WERI-Rb-1 (cell line): ENCODE measurements at regions not wholly inside any gene's neighbourhood (a gene's known extent, or its start where the extent isn't known, plus 50 kb on each side); places are given as distances from the start of the nearest gene placed in this dataset.

Experiments used
- DNase-seq: peaks from one replicate; pipeline ENCODE4 v3.0.0-alpha.2; 2020
- H3K27ac ChIP-seq: fragments of 250-450 bp; sonication (Bioruptor Pico); 2 replicates; pipeline ENCODE4 v1.5.1; 2020; ENCODE audit warnings: mild to moderate bottlenecking, moderate library complexity
- H3K27me3 ChIP-seq: fragments of 250-450 bp; sonication (Bioruptor Pico); 2 replicates; pipeline ENCODE4 v1.5.1; 2021; ENCODE audit warnings: mild to moderate bottlenecking, low read depth, moderate library complexity; ENCODE audit not compliant: insufficient read depth, severe bottlenecking
- H3K36me3 ChIP-seq: fragments of 250-450 bp; sonication (Bioruptor Pico); 2 replicates; pipeline ENCODE4 v1.5.1; 2020; ENCODE audit warnings: mild to moderate bottlenecking, moderate library complexity
- H3K4me3 ChIP-seq: 2 replicates; pipeline ENCODE4 v1.5.1; 2011; ENCODE audit warnings: low read depth, mild to moderate bottlenecking, control low read depth, low read length
- H3K9me3 ChIP-seq: fragments of 250-450 bp; sonication (Bioruptor Pico); 2 replicates; pipeline ENCODE4 v1.5.1; 2021; ENCODE audit warnings: mild to moderate bottlenecking, moderate library complexity; ENCODE audit not compliant: severe bottlenecking
- CTCF ChIP-seq: IDR thresholded peaks from 2 replicates; pipeline ENCODE4 v1.5.1; 2011; ENCODE audit warnings: low read depth, mild to moderate bottlenecking, control low read depth, inconsistent platforms, low read length

DNA sequence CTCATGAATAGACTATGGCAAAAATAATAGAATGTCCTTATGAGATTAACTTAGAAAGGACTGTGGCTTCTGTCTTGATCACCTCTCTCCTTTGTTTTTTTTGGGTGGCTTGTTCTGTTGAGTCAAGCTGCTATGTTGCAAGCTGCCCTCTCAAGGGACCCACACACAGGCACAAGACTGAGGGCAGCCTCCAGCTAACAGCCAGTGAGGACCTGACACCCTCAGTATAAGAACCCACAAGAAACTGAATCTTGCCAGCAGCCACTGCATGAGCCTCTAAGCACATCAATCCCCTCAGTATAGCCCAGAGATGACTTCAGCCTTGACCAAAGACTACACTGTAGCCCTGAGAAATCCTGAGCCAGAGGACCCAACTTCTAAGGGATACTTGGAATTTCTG is 361.1 kb downstream of the MCTP2 start:
- DNase-seq = no peak
- Histone ChIP-seq H3K36me3 (no peaks in the 10 kb centered on the region), H3K27ac (no peak overlapping the region), H3K4me3 (no peak overlapping the region), H3K27me3 (peaks cover 27% of the 10 kb centered on the region), H3K9me3 (no peaks in the 10 kb centered on the region)
- TF ChIP-seq CTCF = no peak

GRCh38 chr15:94596707-94597106 is 365.3 kb downstream of the MCTP2 start:
- no peak for DNase-seq
- Histone ChIP-seq H3K27ac (no peak overlapping the region), H3K36me3 (no peaks in the 10 kb centered on the region), H3K9me3 (no peaks in the 10 kb centered on the region), H3K27me3 (peaks cover 40% of the 10 kb centered on the region), H3K4me3 (no peak overlapping the region)
- TF ChIP-seq CTCF = no peak

DNA sequence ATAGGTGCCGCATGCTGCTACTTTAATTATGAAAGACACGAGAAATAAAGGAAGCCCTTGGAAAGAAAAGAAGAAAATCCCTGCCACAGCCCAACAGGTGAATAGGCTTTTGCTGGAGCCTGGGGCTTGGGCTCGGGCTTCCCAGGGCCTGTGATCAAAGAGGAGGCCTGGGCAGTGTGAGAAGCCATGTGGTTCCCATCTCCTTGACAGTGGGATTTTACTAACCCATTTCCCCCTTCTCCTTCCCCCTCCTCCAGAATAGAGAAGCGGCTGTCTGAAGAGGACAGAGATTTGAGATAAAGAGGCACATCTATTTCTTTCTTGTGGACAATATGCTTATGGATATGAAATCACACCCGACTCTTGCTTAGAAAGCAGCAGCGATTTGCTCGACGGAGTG is 369.1 kb downstream of the MCTP2 start:
- DNase-seq = no peak
- Histone ChIP-seq H3K27ac (no peak overlapping the region), H3K27me3 (peaks cover 48% of the 10 kb centered on the region), H3K4me3 (no peak overlapping the region), H3K9me3 (no peaks in the 10 kb centered on the region), H3K36me3 (no peaks in the 10 kb centered on the region)
- no peak for TF ChIP-seq CTCF

DNA sequence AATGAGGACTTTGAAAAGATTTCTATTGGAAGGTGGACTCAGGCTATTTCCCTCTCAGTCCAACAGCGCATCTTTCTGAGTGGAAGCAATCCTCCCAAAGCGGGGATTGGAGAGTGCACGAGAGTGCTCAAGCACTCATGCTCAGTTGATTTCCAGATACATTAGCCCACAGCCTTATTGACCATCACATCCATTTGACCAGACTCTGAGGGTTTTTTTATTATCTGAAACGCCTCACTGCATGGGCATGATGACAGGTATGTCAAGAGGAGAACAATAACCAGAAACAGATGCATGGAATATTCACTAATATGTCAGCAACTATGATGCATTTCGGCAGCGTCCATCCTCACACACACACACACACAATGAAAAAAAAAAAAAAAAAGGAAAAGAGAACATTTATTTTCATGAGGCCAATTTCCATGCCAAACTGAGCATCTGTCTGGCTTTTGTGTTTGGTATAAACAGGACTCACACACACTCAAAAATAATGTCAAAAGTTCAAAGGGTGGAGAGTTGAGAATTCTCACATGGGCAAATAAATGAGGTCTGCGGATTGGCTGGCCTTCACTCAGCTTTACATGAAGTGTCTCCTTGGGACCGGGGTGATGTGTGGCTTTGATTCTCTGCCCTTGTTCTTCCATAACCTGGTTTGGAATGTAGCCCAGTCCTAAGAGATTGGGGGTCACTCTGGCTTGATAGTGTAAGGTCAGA is 371.6 kb downstream of the MCTP2 start:
- TF ChIP-seq CTCF = no peak
- Histone ChIP-seq H3K9me3 (no peaks in the 10 kb centered on the region), H3K27ac (no peak overlapping the region), H3K4me3 (no peak overlapping the region), H3K27me3 (peaks cover 47% of the 10 kb centered on the region), H3K36me3 (no peaks in the 10 kb centered on the region)
- no peak for DNase-seq

DNA sequence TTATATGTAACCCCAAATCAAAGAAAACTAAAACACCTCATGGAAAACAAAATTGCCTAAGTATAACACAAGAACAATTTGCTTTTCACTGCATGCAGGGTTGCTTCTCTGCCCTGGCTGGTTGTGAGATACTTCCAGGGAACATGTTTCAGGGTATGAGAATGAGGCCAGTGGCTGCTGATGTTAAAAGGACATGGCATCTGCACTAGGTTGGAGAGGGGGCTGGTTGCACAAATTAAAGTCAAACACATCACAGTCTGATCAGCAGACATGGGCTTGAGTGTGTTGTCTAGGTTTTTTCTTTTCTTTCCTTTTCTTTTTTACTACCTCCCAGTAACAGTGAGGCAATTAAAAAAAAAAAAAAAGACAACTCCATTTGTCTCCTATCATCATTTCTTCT is 374.9 kb downstream of the MCTP2 start:
- Histone ChIP-seq H3K4me3 (no peak overlapping the region), H3K27me3 (peaks cover 60% of the 10 kb centered on the region), H3K27ac (no peak overlapping the region), H3K9me3 (no peaks in the 10 kb centered on the region), H3K36me3 (no peaks in the 10 kb centered on the region)
- DNase-seq = no peak
- TF ChIP-seq CTCF = no peak

- no peaks in the 10 kb centered on the region for H3K36me3 ChIP-seq
- H3K9me3 ChIP-seq = no peaks in the 10 kb centered on the region
- H3K4me3 ChIP-seq = no peak overlapping the region
- H3K27ac ChIP-seq = no peak overlapping the region
- TF ChIP-seq CTCF = no peak
- H3K27me3 ChIP-seq = peaks cover 54% of the 10 kb centered on the region
- no peak for DNase-seq
These were observed 375.9 kb downstream of the MCTP2 start for GRCh38 chr15:94607176-94607654.
